Esophagus muscularis mucosa (tissue), 4 donors: ENCODE measurements at regions not wholly inside any gene's neighbourhood (a gene's known extent, or its start where the extent isn't known, plus 50 kb on each side); places are given as distances from the start of the nearest gene placed in this dataset.

Source experiments
- CTCF ChIP-seq, 3 experiments: fragments of 200-600 bp in 2 of 3; fragments of 450-650 bp in 1 of 3; sonication (generic) in 2 of 3; IDR thresholded peaks; one replicate each; pipeline ENCODE4 v1.5.1; 2017 to 2019; ENCODE audit warnings: antibody characterized with exemption in 3 of 3, mild to moderate bottlenecking in 2 of 3, moderate library complexity in 1 of 3
- EP300 ChIP-seq: sonication (generic); formaldehyde crosslinking; IDR thresholded peaks from one replicate; pipeline ENCODE4 v1.6.1; 2017; ENCODE audit warnings: antibody characterized with exemption
- POLR2AphosphoS5 ChIP-seq, 2 donors: sonication (generic); formaldehyde crosslinking; IDR thresholded peaks; one replicate each; pipeline ENCODE4 v1.6.1; 2017; ENCODE audit warnings: antibody characterized with exemption in 2 of 2

GRCh38 chr1:177511036-177511435 is 340.3 kb downstream of the BRINP2 start:
- TF ChIP-seq CTCF (IDR thresholded peaks at IDR 0.05): no peak
- TF ChIP-seq POLR2AphosphoS5 (IDR thresholded peaks at IDR 0.05): no peak
- no peak for TF ChIP-seq EP300
